ENCODE measurements at regions not wholly inside any gene's neighbourhood (a gene's known extent, or its start where the extent isn't known, plus 50 kb on each side); places are given as distances from the start of the nearest gene placed in this dataset.
A peak's percentile ranks its signal among the peaks of the same experiment; 100 is the strongest.
"Not testable (repeated sequence)": the region's sequence is repeated elsewhere in the genome, so short reads cannot be mapped to it uniquely, and the experiment has no call there.

- Histone ChIP-seq H3K36me3 (ENCODE audit: control insufficient read depth in 2 of 2, insufficient read depth in 2 of 2, low read length in 1 of 2) (no peaks in the 10 kb centered on the region), H3K4me1 (ENCODE audit: control insufficient read depth in 2 of 2, insufficient read depth in 2 of 2, low read length in 2 of 2) (no peaks in the 10 kb centered on the region), H3K4me3 (ENCODE audit: low read length in 2 of 2) (no peak overlapping the region), H3K9me3 (ENCODE audit: control insufficient read depth in 2 of 2, insufficient read depth in 1 of 2, low read length in 1 of 2) (no peaks in the 10 kb centered on the region), H3K27ac (ENCODE audit: low read depth in 1 of 2, low read length in 1 of 2) (no peak overlapping the region), H3K27me3 (ENCODE audit: control insufficient read depth in 2 of 2, insufficient read depth in 1 of 2, low read length in 1 of 2) (no peaks in the 10 kb centered on the region)
- DNase-seq (ENCODE audit: low read depth in 6 of 9, low spot score in 9 of 9), result no peak
- WGBS, result 93% methylated on average over 6 of the region's 6 CpGs
Measured at GRCh38 chr2:7169593-7169992, 252.4 kb downstream of the RNF144A start.

GRCh38 chr2:7178996-7179395 is 261.8 kb downstream of the RNF144A start:
- 98% methylated on average over 17 of the region's 17 CpGs for WGBS

GRCh38 chr2:7180638-7181370 is 263.6 kb downstream of the RNF144A start:
- WGBS, result 79% methylated on average over 9 of the region's 9 CpGs
- no peak overlapping the region for H3K4me3 ChIP-seq (ENCODE audit: low read length in 2 of 2)
- peak in 1 of 9 donors; percentile 4 for DNase-seq (ENCODE audit: low read depth in 6 of 9, low spot score in 9 of 9)
- H3K27ac ChIP-seq (ENCODE audit: low read depth in 1 of 2, low read length in 1 of 2), result no peak overlapping the region
- H3K4me1 ChIP-seq (ENCODE audit: control insufficient read depth in 2 of 2, insufficient read depth in 2 of 2, low read length in 2 of 2), result no peaks in the 10 kb centered on the region
- no peaks in the 10 kb centered on the region for H3K27me3 ChIP-seq (ENCODE audit: control insufficient read depth in 2 of 2, insufficient read depth in 1 of 2, low read length in 1 of 2)
- H3K36me3 ChIP-seq (ENCODE audit: control insufficient read depth in 2 of 2, insufficient read depth in 2 of 2, low read length in 1 of 2), result no peaks in the 10 kb centered on the region
- H3K9me3 ChIP-seq (ENCODE audit: control insufficient read depth in 2 of 2, insufficient read depth in 1 of 2, low read length in 1 of 2), result no peaks in the 10 kb centered on the region

More at GRCh38 chr2:7178996-7179395, 261.8 kb downstream of the RNF144A start:
- H3K9me3 ChIP-seq (ENCODE audit: control insufficient read depth in 2 of 2, insufficient read depth in 1 of 2, low read length in 1 of 2); H3K36me3 ChIP-seq (ENCODE audit: control insufficient read depth in 2 of 2, insufficient read depth in 2 of 2, low read length in 1 of 2); H3K4me1 ChIP-seq (ENCODE audit: control insufficient read depth in 2 of 2, insufficient read depth in 2 of 2, low read length in 2 of 2); H3K4me3 ChIP-seq (ENCODE audit: low read length in 2 of 2); DNase-seq (ENCODE audit: low read depth in 6 of 9, low spot score in 9 of 9); H3K27me3 ChIP-seq (ENCODE audit: control insufficient read depth in 2 of 2, insufficient read depth in 1 of 2, low read length in 1 of 2); H3K27ac ChIP-seq (ENCODE audit: low read depth in 1 of 2, low read length in 1 of 2): not testable (repeated sequence)

GRCh38 chr2:7182525-7182924 is 265.3 kb downstream of the RNF144A start:
- H3K4me3 ChIP-seq (ENCODE audit: low read length in 2 of 2), result no peak overlapping the region

GRCh38 chr2:7189106-7189505 is 271.9 kb downstream of the RNF144A start:
- no peak for DNase-seq (ENCODE audit: low read depth in 6 of 9, low spot score in 9 of 9)
- Histone ChIP-seq H3K36me3 (ENCODE audit: control insufficient read depth in 2 of 2, insufficient read depth in 2 of 2, low read length in 1 of 2) (no peaks in the 10 kb centered on the region), H3K4me3 (ENCODE audit: low read length in 2 of 2) (no peak overlapping the region), H3K9me3 (ENCODE audit: control insufficient read depth in 2 of 2, insufficient read depth in 1 of 2, low read length in 1 of 2) (no peaks in the 10 kb centered on the region), H3K27ac (ENCODE audit: low read depth in 1 of 2, low read length in 1 of 2) (no peak overlapping the region), H3K4me1 (ENCODE audit: control insufficient read depth in 2 of 2, insufficient read depth in 2 of 2, low read length in 2 of 2) (no peaks in the 10 kb centered on the region), H3K27me3 (ENCODE audit: control insufficient read depth in 2 of 2, insufficient read depth in 1 of 2, low read length in 1 of 2) (no peaks in the 10 kb centered on the region)
- 73% methylated on average over 8 of the region's 8 CpGs for WGBS

More at GRCh38 chr2:7182525-7182924, 265.3 kb downstream of the RNF144A start:
- no peaks in the 10 kb centered on the region for H3K27me3 ChIP-seq (ENCODE audit: control insufficient read depth in 2 of 2, insufficient read depth in 1 of 2, low read length in 1 of 2)
- no peaks in the 10 kb centered on the region for H3K9me3 ChIP-seq (ENCODE audit: control insufficient read depth in 2 of 2, insufficient read depth in 1 of 2, low read length in 1 of 2)
- H3K36me3 ChIP-seq (ENCODE audit: control insufficient read depth in 2 of 2, insufficient read depth in 2 of 2, low read length in 1 of 2), result no peaks in the 10 kb centered on the region
- DNase-seq (ENCODE audit: low read depth in 6 of 9, low spot score in 9 of 9), result no peak
- H3K27ac ChIP-seq (ENCODE audit: low read depth in 1 of 2, low read length in 1 of 2), result no peak overlapping the region
- no peaks in the 10 kb centered on the region for H3K4me1 ChIP-seq (ENCODE audit: control insufficient read depth in 2 of 2, insufficient read depth in 2 of 2, low read length in 2 of 2)
- 96% methylated on average over 3 of the region's 3 CpGs for WGBS

GRCh38 chr2:7190587-7191324 is 273.5 kb downstream of the RNF144A start:
- Histone ChIP-seq H3K4me3 (ENCODE audit: low read length in 2 of 2) (no peak overlapping the region), H3K36me3 (ENCODE audit: control insufficient read depth in 2 of 2, insufficient read depth in 2 of 2, low read length in 1 of 2) (no peaks in the 10 kb centered on the region), H3K9me3 (ENCODE audit: control insufficient read depth in 2 of 2, insufficient read depth in 1 of 2, low read length in 1 of 2) (no peaks in the 10 kb centered on the region), H3K27ac (ENCODE audit: low read depth in 1 of 2, low read length in 1 of 2) (no peak overlapping the region), H3K27me3 (ENCODE audit: control insufficient read depth in 2 of 2, insufficient read depth in 1 of 2, low read length in 1 of 2) (no peaks in the 10 kb centered on the region), H3K4me1 (ENCODE audit: control insufficient read depth in 2 of 2, insufficient read depth in 2 of 2, low read length in 2 of 2) (no peaks in the 10 kb centered on the region)
- no peak for DNase-seq (ENCODE audit: low read depth in 6 of 9, low spot score in 9 of 9)
- WGBS, result 85% methylated on average over 5 of the region's 5 CpGs

- Histone ChIP-seq H3K27me3 (ENCODE audit: control insufficient read depth in 2 of 2, insufficient read depth in 1 of 2, low read length in 1 of 2) (no peaks in the 10 kb centered on the region), H3K4me1 (ENCODE audit: control insufficient read depth in 2 of 2, insufficient read depth in 2 of 2, low read length in 2 of 2) (no peaks in the 10 kb centered on the region), H3K36me3 (ENCODE audit: control insufficient read depth in 2 of 2, insufficient read depth in 2 of 2, low read length in 1 of 2) (no peaks in the 10 kb centered on the region), H3K27ac (ENCODE audit: low read depth in 1 of 2, low read length in 1 of 2) (no peak overlapping the region), H3K9me3 (ENCODE audit: control insufficient read depth in 2 of 2, insufficient read depth in 1 of 2, low read length in 1 of 2) (no peaks in the 10 kb centered on the region), H3K4me3 (ENCODE audit: low read length in 2 of 2) (no peak overlapping the region)
- no peak for DNase-seq (ENCODE audit: low read depth in 6 of 9, low spot score in 9 of 9)
- 94% methylated on average over 4 of the region's 4 CpGs for WGBS
Measured at GRCh38 chr2:7191932-7192331, 274.7 kb downstream of the RNF144A start.

- Histone ChIP-seq H3K9me3 (ENCODE audit: control insufficient read depth in 2 of 2, insufficient read depth in 1 of 2, low read length in 1 of 2) (no peaks in the 10 kb centered on the region), H3K4me3 (ENCODE audit: low read length in 2 of 2) (no peak overlapping the region), H3K4me1 (ENCODE audit: control insufficient read depth in 2 of 2, insufficient read depth in 2 of 2, low read length in 2 of 2) (no peaks in the 10 kb centered on the region), H3K36me3 (ENCODE audit: control insufficient read depth in 2 of 2, insufficient read depth in 2 of 2, low read length in 1 of 2) (no peaks in the 10 kb centered on the region), H3K27ac (ENCODE audit: low read depth in 1 of 2, low read length in 1 of 2) (no peak overlapping the region), H3K27me3 (ENCODE audit: control insufficient read depth in 2 of 2, insufficient read depth in 1 of 2, low read length in 1 of 2) (no peaks in the 10 kb centered on the region)
- DNase-seq (ENCODE audit: low read depth in 6 of 9, low spot score in 9 of 9), result no peak
Measured at GRCh38 chr2:7193457-7193856, 276.2 kb downstream of the RNF144A start.

GRCh38 chr2:7194950-7195349 is 277.7 kb downstream of the RNF144A start:
- Histone ChIP-seq H3K27ac (ENCODE audit: low read depth in 1 of 2, low read length in 1 of 2) (no peak overlapping the region), H3K4me3 (ENCODE audit: low read length in 2 of 2) (no peak overlapping the region), H3K36me3 (ENCODE audit: control insufficient read depth in 2 of 2, insufficient read depth in 2 of 2, low read length in 1 of 2) (no peaks in the 10 kb centered on the region), H3K4me1 (ENCODE audit: control insufficient read depth in 2 of 2, insufficient read depth in 2 of 2, low read length in 2 of 2) (no peaks in the 10 kb centered on the region), H3K27me3 (ENCODE audit: control insufficient read depth in 2 of 2, insufficient read depth in 1 of 2, low read length in 1 of 2) (no peaks in the 10 kb centered on the region), H3K9me3 (ENCODE audit: control insufficient read depth in 2 of 2, insufficient read depth in 1 of 2, low read length in 1 of 2) (no peaks in the 10 kb centered on the region)
- DNase-seq (ENCODE audit: low read depth in 6 of 9, low spot score in 9 of 9), result no peak
- 97% methylated on average over 2 of the region's 2 CpGs for WGBS
